HG03095 (cell line): ENCODE measurements at regions not wholly inside any gene's neighbourhood (a gene's known extent, or its start where the extent isn't known, plus 50 kb on each side); places are given as distances from the start of the nearest gene placed in this dataset.

Experiments used
- ATAC-seq: cut with Tn5 transposase; IDR thresholded peaks from one replicate; pipeline ENCODE4 v1.9.1; 2021; ENCODE audit warnings: moderate library complexity; ENCODE audit not compliant: unreplicated experiment

DNA sequence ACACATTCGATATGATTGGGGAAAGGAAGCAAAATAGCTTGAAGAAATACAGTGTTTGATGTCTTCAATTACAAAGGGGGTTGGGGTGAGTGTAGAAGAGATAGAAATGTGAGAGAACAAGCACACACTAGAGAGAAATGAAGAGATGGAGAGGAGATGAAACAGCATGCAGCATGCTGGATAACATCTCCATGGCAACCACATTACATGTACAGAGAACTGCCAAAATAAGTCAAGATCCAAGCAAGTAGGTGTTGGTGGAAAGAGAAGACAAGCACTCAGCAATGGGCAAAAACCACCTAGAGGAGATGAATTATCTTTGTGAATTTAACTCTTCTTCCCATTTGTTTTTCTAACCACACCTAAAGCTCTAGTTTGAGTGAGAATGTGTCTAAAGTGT, 289.8 kb downstream of the GRIN2B start:
- no peak for ATAC-seq

DNA sequence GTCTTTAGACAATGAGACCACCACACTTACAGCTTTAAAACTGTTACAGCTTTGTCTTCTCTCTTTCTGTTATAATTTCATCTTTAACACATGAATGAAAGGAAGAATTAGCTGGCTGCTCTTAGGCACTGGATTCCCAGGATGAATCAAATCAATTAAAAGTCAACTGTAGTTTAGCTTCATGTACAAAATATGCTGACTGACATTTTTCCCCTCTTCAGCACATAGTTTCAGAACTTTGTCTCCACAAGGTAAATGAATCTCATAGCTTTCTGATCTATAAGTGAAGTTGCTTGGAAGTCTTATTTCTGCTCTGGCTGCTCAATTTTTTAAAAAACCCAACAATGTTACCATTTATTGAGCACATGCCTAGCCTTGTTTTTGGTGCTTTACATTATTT, 293.8 kb downstream of the GRIN2B start:
- ATAC-seq: no peak

DNA sequence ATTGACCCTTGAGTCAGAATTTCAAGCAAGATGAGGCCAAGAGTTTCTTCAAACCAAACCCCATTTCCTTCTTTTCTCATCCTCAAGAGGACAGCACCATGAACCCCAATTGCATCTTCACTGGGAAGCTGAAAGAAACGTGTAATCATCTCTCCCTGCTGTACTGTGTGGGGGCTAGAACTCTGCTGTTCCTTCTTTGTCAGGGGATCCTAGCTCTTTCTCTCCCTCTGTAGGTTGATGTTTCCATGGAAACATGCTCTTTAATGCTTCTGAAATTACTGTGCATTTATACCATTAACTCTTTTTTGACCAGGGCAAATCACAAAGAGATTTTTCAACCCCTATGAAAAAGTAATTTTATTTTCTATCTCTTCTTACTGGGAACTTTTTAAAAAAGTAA, 295.1 kb downstream of the GRIN2B start:
- ATAC-seq: no peak

DNA sequence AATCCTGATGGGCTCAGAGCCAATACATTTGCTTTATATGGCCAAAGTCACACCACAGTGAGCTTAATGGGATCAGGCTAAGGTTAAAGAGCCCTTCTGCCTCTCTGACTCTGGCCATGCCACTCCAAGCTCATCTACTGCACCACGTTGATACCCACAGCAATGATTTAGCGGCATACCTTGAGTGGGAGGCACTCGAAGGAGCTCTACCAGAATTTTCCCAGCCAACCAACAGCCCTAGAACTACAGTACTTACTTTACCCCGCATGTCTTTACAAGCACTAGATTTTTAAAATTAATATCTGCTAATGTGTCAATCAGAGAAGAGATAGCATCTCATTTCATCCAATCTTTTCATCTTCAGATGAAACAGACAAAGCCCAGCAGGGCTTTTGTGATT, 300.5 kb downstream of the GRIN2B start:
- ATAC-seq: no peak

DNA sequence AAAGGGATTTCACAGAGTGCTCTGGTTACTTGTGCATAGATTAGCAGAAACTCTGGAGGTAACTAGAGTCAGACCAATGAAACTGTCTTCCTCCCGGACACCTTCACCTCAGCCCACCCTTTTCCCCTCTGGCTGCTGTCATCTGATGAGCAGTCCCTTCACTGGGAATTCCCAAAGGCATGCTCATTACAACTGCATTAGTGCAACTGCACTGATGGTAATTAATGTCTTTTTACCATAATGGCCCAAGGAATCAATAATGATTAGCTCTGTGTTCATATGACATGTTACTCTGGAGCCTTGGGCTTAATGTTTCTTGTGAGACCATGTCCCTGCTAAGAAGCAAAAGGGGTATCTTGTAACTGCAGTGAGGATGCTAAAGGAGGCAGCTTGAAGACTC, 304.5 kb downstream of the GRIN2B start:
- ATAC-seq: no peak

DNA sequence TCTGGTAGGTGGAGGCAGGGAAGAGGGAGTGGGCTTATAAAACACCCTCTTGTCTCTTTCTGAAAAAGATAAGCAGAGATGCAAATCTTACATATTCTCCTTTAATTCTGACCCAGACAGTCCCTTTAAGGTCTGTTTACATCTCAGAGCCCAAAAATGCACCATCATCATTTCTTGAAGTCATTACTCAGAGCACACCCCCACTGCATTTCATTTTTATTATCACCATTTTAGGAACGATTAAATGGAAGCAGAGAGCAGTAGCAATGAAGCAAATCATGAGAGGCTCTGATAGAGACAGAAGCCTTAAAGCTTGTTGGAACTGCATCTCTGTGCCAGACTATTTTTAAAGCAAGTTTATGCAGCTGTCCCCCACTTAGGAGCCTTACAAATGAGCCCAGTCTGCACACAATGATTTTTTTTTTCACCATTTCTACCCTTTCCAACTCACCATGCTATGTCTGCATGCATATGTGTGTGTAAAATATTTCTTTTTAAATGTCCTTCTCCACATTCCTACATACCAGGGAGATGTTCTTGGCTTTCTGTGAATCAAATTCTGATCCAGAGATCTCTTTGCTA, 311.0 kb downstream of the GRIN2B start:
- ATAC-seq: no peak

DNA sequence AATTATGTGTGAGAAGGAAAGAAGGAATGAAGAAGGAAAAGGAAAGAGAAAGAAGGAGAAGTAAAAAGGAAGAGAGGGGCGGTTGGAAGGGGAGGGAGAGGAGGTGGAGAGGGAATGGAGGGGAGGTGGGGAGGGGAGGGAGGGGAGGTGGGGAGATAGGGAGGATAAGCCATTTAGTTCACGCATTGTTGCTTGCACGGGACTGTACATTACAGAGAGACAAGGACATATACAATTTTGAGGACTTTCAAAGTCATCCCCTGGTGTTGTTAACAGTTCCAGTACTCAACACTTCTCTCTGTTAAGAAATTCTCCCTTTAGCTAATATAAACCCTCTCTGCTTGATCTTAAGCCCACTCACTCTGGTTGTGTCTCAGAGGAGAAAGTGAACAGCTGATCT, 312.5 kb downstream of the GRIN2B start:
- no peak for ATAC-seq

DNA sequence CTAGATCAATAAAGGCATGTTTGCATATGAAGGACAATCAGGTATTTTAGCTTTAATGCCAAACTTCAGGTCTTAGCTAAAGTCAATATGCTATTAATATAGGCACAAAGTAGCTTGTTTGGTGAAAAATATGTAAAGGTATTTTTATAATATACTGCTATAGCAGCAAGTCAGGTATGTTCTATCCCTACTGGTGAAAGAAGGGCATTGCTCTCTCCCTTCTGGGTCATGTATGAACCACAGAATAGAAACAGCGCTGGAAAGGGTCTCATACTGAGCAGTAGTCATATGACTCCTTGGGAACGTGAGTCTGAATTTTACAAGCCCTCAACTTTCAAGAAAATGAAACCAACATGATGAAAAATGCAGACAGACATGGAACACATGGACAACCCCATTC, 314.6 kb downstream of the GRIN2B start:
- ATAC-seq: no peak

DNA sequence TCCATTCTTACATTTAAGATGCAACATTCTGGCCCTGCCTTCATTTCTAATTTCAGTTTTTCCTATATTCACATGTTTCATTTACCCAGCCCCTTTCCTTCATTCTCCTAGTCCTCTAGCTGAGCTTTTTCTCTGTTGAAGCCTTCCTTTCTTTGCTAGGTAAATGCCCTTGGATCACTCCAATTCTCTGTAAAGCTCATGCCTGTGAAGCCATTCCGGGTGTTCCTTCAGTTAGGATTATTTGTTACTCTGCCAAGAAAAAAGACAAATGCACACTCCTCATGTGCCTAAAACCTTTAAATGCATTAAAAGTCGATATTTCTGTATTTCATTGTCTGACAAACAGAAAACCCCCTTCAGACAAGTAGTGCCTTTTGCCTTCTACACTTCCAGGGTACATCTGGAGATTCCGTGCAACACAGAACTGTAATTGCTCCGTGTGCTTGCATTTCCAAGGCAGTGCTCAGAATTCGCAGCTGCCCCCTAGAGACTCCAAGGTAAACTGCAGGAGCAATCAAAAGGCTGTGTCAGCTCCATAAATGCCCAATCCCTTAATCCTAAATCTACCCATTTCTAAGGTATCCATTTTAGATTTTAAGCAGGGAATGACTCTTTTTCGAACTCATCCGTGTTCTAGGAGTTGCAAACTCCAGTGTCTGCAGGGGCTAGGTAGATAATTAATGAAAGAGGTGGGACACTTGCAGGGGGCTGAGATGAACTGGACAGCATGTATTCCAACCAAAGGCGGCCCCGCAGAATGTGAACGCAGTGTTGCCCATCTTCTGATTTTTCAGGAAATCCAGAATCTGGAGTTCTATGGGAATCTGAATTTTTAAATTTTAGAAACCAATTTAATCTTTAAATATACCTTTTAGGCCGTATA, 320.2 kb downstream of the GRIN2B start:
- no peak for ATAC-seq

DNA sequence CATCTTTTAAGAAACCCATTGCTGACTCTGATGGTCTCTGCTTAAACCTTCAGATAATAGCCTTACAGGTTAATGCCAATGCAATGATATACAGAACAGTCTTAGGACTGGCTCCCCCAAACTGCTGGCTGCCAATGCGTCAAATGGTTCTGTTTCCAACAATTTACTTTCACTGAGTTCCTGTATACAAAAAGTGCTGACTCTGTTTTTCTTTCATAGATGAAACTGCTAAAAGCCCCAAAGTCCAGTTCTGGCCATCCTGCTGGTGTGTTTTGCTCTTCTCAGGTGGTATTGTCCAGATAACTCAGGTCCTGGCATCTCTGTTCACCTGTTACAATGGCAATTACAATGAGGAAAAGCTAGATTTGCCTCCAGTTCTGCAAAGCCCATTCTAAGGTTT, 326.9 kb downstream of the GRIN2B start:
- no peak for ATAC-seq

DNA sequence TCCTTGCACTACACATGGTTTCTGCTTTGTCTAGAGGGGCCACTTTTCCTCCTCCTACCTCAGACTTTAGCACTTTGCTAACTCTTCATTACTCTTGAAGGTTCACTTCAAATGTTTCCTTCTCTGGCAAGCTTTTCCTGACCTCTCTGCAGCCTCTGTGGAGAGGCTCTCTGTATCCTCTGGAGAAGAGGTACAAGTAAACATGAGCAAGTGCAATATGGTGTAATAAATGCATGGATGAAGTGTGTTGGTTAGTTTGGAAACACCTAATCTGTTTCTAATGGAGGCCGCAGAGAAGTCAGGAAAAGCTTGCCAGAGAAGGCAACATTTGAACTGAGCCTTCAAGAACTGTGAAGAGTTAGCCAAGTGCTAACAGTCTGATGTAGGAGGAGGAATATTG, 329.3 kb downstream of the GRIN2B start:
- no peak for ATAC-seq

DNA sequence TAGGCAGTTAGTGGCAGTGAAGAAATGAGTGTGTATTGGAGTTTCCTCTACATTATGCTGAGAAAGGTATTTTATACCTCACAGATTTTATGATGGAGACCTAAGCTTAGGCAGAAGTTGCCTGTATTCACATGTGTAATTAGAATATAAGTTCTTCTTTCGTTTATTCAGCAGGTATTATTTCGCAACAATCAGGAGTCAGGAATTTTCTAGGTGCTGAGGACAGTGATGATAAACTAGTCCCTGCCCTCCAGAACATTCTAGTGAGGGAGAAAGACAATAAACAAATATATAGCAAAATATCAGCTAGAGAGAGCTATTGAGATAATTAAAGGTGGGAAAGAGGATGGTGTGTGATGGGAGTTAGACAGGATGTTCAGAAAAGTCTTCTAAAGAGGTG, 345.7 kb downstream of the GRIN2B start:
- no peak for ATAC-seq

DNA sequence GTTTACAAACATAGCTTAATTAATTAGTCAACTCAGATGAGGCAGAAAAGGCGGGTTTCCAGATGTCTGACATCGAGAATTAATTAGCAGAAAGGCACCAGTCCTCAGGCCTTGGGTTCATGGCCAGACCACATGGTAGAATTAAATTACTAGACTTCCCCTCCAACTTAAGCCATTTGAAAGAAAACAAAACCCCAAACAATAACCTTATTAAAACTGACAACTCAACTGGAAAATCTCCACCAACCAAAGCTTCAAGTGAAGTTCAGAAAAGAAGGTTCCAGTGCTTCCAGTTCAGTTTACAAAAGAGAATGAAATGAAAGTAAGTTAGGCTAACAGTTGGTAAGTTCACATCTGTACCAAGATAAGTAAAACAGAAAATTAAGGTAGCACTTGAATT, 349.5 kb downstream of the GRIN2B start:
- ATAC-seq: no peak

DNA sequence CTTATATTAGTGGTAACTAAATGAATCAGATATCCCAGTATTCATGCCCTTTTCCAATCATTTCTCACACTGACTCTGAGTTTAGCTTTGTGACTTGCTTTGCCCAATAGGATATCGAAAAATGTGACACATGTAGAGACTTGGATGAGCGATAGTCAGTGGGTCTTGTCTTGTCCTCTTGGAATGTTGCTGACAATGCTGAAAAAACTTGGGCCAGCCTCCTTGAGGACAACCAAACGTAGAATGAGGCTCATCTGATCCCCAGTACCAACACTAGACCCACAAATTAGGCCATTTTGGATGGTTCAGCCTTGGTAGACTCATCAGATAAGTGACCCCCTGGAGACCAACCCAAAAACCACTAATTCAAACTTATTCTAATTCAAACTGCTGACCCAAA, 351.0 kb downstream of the GRIN2B start:
- ATAC-seq: no peak

DNA sequence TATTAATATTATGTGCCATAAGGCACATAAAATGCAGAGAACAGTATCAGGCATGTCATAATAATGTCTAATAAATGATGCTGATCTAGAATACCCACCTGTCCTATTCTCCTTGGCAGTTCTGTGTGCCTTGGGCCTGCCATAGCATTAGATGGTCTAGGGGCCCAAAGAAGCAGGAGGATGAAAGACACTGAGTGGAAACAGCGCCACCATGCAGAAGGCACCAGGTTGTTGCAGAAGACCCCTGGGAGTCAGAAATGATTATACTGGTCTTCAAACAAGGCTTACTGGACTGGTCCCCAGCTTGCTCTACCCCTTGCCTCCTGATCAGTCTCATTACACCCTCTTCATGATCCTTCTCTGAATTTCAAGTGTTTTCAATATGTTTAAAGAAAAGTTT, 353.3 kb downstream of the GRIN2B start:
- ATAC-seq: no peak

DNA sequence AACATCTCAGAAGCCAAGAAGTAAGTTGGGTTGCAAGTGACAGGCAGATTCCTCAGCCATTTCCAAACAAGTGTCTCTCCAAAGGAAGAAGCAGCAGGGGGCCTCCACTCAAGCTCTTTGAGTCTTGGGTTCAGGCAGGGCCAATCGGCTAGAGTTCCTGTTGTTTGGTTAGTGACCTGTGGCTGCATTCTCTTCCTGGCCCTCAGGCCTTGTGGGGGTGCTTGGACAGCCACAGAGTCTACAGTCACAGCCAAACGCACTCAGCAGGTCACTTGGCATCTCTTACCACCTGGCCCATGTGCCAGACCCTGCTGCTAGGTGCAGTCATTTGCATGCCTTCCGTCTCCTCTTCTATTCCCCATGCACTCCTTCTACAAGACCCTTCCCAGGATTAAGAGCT, 353.9 kb downstream of the GRIN2B start:
- ATAC-seq: no peak

DNA sequence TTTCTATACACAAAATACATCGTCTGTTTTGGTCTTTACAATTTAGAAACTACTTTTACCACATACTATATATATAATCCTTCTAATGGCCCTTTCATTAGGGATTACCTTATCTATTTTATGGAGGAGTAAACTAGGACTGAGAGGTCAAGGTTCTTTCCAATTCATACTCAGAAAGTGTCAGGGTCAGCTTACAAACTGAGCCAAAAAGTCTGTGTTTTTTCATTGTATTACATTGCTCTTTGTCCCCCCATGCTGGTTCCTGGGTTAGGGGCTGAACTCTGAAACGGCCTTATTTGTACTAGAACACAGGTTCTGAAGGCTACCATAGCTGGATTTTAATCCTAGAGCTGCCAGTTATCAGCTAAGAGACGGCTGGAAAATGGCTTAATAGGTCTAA, 368.1 kb downstream of the GRIN2B start:
- no peak for ATAC-seq

DNA sequence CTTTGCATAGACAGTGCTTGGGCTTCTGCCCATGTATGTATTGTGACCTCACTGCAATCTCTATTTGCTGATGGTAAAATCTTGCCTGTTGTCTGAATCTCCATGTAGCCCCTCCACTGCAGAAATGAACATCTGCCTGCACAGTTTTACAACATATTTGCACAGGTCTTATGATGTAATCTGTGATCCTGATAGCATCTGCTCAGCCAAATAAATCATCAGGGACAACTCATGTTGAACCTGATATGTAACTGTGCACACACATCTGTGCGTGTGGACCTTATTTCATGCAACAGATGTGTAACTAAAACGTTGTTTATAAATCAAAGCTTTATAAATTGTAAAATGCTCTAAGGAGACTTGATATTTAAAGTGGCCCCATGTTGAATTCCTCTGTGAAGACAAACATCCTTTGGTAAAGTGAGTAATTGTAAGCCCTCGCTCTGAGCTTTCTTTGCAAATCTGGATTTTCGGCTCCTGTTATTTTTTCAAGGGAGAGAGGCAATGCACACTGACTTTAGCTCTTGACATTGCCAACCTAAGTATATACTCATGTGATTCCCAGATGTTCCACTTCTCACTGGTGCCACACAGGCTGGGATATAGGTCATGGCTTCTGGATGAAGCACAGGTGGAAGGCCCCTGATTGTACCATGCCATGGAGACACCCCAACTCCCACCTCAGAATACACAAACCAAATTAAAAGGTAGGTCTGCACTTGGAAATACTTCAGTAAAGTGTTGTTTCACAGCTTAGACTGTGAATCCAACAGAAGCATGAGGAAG, 371.3 kb downstream of the GRIN2B start:
- no peak for ATAC-seq

DNA sequence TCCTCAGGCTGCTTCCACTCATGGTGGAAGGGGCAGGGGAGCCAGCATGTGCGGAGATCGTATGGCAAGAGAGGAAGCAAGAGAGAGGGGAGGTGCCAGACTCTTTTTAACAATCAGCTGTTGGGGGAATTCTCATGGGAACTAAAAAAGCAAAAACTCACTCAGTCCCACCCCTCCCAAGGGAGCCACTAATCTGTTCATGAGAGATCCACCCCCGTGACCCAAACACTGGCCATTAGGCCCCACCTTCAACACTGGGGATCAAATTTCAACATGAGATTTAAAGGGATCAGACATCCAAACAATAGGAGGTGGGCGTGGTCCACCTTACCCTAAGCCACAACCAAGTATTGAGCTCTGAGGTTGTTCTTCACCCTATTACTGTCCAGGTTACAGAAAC, 375.1 kb downstream of the GRIN2B start:
- ATAC-seq: no peak

DNA sequence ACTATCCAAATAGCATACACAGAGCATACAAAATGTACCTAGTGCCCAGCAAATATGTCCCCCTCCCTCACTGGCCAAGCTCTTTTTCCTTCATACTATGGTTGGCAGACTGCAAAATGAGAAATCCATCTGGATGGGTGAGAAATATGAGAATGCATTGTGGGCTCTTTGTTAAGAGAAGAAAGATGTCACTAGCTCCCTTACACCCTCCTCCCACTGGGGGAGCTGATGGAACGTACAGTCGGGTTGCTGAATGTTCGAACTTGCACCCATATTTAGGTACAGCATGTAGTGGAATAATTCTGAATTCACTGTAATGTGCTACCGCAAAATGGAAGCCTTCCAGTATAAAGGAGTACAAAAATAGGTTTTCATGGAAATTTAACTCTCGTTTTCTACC, 377.4 kb downstream of the GRIN2B start:
- no peak for ATAC-seq

DNA sequence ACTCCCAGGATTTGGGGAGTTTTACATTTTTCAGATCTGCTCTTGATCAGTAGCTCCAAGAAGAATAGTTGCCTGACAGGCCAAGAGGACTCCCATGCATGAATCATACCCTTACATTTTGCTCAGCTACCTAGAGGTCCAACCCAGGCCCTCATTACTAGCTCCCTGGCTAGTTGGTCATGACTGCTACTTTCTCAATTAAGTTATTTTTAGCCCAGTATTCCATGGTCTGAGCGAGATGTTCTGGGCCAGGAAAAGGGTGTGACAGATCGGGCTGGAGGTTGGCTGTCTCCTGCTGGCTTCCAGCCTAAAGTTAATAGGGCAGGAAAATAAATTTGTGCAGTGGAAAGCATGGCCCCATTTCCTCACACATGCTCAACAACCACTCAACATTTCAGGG, 379.2 kb downstream of the GRIN2B start:
- no peak for ATAC-seq

DNA sequence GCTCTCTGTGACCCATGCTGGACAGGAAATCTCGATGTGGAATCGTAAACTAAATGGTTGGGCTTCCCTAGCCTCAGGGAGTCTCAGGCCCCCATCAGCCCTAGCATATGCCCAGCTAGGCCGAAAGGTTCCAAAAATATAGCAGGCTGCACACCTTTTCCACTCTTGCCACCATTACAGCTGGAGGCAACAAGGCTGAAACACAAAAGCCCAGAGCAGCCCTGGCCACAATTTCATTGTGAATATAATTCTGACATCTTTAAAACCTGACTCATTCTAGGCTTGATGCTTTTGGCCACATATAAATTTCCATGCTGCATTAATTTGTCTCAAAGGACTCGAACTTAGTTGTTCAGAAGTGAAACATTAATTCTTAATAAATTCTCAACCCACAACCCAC, 382.2 kb downstream of the GRIN2B start:
- no peak for ATAC-seq
